Right lobe of liver (tissue), 4 donors: ENCODE measurements at regions not wholly inside any gene's neighbourhood (a gene's known extent, or its start where the extent isn't known, plus 50 kb on each side); places are given as distances from the start of the nearest gene placed in this dataset.

Experiments
- POLR2A ChIP-seq: fragments of 450-650 bp; IDR thresholded peaks from one replicate; pipeline ENCODE4 v1.6.1; 2017; ENCODE audit warnings: antibody characterized with exemption, mild to moderate bottlenecking
- TF ChIP-seq, protein P1 (sequence below), 4 donors: fragments of 200-600 bp in 3 of 4; fragments of 450-650 bp in 1 of 4; IDR thresholded peaks; one replicate each; pipeline versions ENCODE4 v1.5.1 to v1.8.0; 2016 to 2022; ENCODE audit warnings: antibody characterized with exemption in 4 of 4, mild to moderate bottlenecking in 2 of 4
- donor health status: DM: no; HTN: no; CAD: no.
- donor health status: DM: no; HTN: no; CAD: no.
- donor health status: DM: no; HTN: yes; CAD: no.

DNA sequence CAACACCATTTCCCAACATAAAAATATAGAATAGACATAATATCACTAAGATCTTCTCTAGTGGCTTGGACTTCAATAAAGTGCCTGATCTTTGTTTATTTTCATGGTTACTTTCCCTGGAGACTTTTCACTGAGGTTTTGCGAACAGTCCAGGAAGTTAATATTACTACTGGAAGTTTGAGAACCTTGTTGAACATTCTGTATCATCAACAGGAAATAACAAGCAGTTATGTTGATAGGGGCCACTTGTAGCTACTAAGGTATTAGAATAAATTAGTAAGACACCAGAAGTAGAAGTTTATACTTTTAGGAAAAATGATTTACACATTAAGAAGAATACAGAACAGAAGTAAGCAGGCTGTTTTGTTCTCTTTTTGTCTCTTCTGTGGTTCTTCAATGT lies 180.2 kb downstream of the TFAP2B start:
- TF ChIP-seq POLR2A = no peak
- TF ChIP-seq, protein P1, sequence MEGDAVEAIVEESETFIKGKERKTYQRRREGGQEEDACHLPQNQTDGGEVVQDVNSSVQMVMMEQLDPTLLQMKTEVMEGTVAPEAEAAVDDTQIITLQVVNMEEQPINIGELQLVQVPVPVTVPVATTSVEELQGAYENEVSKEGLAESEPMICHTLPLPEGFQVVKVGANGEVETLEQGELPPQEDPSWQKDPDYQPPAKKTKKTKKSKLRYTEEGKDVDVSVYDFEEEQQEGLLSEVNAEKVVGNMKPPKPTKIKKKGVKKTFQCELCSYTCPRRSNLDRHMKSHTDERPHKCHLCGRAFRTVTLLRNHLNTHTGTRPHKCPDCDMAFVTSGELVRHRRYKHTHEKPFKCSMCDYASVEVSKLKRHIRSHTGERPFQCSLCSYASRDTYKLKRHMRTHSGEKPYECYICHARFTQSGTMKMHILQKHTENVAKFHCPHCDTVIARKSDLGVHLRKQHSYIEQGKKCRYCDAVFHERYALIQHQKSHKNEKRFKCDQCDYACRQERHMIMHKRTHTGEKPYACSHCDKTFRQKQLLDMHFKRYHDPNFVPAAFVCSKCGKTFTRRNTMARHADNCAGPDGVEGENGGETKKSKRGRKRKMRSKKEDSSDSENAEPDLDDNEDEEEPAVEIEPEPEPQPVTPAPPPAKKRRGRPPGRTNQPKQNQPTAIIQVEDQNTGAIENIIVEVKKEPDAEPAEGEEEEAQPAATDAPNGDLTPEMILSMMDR (IDR thresholded peaks at IDR 0.05) = no peak
